D721Med (cell line): ENCODE measurements at regions not wholly inside any gene's neighbourhood (a gene's known extent, or its start where the extent isn't known, plus 50 kb on each side); places are given as distances from the start of the nearest gene placed in this dataset.

Experiments used
- DNase-seq: peaks from one replicate; pipeline ENCODE4 v3.0.0; 2011; ENCODE audit warnings: low spot score; ENCODE audit not compliant: insufficient read length
- FAIRE-seq: peaks from 2 replicates; lab custom pipeline; 2011; peaks lifted over from hg19 to GRCh38; lab: Jason Lieb, UNC
- TF ChIP-seq, protein P1 (sequence below): IDR thresholded peaks from 2 replicates; pipeline ENCODE4 v1.5.1; 2012; ENCODE audit warnings: mild to moderate bottlenecking, control low read depth; ENCODE audit not compliant: insufficient read depth; ENCODE audit errors: missing control alignments

DNA sequence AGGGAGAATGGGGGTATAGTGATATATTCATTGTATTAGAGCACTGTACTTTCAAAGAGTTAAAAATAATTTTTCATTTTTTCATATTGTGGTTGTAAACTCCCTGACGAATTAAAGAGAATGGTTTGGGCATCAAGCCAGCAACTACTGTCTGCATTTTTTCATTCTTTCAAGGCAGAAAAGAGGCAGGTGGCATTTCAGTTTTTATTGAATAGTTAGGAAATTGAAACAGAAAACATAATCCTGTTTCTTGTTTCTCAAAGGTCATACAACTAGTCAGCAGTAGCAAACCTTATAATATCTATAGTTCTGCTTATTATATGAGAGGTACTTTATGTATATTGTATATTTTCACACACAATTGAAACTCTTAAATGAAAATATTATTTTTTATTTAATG lies 303.9 kb upstream of the KCND2 start:
- no peak for FAIRE-seq
- TF ChIP-seq, protein P1, sequence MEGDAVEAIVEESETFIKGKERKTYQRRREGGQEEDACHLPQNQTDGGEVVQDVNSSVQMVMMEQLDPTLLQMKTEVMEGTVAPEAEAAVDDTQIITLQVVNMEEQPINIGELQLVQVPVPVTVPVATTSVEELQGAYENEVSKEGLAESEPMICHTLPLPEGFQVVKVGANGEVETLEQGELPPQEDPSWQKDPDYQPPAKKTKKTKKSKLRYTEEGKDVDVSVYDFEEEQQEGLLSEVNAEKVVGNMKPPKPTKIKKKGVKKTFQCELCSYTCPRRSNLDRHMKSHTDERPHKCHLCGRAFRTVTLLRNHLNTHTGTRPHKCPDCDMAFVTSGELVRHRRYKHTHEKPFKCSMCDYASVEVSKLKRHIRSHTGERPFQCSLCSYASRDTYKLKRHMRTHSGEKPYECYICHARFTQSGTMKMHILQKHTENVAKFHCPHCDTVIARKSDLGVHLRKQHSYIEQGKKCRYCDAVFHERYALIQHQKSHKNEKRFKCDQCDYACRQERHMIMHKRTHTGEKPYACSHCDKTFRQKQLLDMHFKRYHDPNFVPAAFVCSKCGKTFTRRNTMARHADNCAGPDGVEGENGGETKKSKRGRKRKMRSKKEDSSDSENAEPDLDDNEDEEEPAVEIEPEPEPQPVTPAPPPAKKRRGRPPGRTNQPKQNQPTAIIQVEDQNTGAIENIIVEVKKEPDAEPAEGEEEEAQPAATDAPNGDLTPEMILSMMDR: no peak
- no peak for DNase-seq

- TF ChIP-seq, protein P1: no peak
- no peak for DNase-seq
- FAIRE-seq: no peak
Observed at GRCh38 chr7:119969763-119970162, 303.2 kb upstream of the KCND2 start.

DNA sequence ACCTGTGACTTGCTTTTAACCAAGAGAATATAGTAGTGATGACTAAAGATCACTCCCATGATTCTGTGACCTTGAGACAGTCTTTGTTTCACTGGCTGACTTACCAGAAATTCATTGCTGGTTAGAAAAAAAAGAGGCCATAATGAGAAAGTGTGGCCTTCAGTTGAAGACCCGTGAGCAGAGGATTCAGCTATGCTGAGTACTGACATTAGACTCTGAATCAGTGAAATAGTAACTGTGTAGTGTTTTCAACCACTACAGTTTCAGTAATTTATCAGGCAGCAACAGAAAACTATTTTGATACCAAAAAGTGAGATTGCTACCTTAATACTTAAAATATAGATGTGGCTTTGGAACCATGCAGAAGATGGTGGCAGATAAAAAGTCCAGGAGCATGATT lies 298.0 kb upstream of the KCND2 start:
- TF ChIP-seq, protein P1: no peak
- FAIRE-seq (no peak), DNase-seq (no peak)

DNA sequence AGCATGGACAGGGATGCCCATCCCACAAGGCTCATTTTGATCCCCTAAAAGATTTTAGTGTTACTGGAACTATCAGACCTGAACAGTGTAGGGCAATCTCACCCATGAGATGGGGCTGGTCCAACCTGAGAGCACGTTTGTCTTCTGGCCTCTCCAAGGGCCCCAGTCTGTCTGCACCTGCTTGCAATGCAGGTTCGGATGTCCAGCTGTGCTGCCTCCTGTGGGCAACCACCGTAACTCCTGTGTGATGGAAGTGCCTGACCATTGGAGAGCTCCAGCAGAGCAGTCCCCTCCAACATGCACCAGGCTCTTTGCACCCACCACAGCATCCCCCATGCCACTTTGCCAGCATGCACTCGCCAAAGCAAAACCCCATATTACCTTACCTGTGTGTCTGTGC lies 290.1 kb upstream of the KCND2 start:
- DNase-seq (no peak), FAIRE-seq (no peak)
- TF ChIP-seq, protein P1: no peak

- TF ChIP-seq, protein P1: no peak
- FAIRE-seq: no peak
- DNase-seq: no peak
Observed at GRCh38 chr7:119983468-119983867, 289.5 kb upstream of the KCND2 start.

- DNase-seq (no peak), FAIRE-seq (no peak)
- TF ChIP-seq, protein P1: no peak
Observed at GRCh38 chr7:119984247-119984646, 288.7 kb upstream of the KCND2 start.

GRCh38 chr7:119988401-119988800 lies 284.6 kb upstream of the KCND2 start:
- DNase-seq: no peak
- no peak for FAIRE-seq
- TF ChIP-seq, protein P1: no peak
